ENCODE measurements at regions not wholly inside any gene's neighbourhood (a gene's known extent, or its start where the extent isn't known, plus 50 kb on each side); places are given as distances from the start of the nearest gene placed in this dataset.

DNA sequence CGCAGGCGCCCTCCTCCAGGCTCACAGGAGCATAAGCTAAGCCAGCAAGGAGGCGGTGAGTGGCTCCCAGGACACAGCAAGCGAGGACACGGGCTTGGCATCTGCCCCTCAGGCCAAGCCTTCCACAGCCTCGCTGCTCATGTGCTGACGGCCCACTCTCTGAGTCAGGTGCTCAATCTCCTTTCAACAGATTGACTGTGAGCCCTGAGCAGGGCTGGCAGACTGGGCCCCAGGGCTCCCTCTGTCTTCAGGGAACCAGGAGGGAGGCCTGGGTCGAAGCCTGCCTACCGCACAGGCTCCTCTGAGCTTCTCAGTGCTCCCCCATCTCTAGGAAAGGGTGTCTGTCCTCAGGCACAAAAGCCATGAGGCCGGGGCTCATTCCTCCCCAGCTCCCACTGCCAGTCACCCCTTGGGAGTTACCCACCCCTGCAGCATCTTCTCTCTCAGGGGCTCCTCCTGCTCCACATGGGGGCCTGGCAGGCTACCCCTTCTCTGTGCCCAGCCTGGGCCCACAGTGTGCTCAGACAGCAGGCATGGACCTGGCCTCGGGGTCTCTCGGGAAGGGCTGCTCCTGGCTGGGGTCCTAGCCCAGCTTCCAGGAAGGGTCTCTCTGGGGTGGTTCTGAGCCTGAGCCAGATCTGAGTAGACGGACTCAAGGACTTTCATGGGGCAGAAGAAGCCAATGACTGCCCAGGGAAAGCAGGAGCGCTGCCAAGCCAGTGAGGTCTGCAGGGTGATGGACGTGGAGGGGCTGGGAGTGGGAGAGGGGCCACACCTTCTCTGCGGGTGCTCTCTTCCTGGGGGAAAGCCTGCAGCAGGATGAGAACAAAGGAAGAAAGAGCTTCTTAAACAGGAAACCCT lies 138.0 kb upstream of the GPC1 start:
- DNase-seq (ENCODE audit: low spot score) = no peak

DNA sequence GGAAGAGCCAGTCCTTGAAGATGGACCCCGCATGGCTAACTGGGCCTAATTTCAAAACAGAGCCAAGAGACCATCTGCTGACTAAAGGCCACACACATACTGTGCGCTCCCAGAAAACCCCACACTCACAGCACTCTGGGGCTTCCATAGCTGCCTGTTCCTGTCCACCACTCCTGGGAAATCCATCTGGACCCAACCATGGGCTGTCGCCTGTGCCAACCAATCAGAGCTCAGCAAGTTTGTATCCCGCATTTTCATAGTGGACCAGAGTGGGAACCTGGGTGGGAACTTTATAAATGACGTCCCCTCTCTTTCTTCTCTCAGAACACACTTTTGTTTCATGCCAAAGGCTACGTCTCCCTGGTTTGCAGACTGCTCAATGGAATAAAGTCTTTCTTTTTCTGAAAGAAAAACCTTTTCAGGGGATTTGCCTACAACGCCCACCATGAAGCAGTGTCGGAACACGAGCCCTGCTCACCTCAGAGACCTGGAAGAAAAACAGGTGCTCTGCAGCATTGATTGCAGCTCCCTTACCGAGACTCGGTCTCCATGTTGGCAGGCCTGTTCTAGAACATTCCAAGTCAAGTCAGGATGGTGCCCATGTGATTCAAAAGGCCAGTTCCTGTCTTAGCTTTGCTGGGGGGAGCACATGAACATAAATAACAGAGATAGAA lies 137.2 kb upstream of the GPC1 start:
- DNase-seq (ENCODE audit: low spot score) = no peak

DNA sequence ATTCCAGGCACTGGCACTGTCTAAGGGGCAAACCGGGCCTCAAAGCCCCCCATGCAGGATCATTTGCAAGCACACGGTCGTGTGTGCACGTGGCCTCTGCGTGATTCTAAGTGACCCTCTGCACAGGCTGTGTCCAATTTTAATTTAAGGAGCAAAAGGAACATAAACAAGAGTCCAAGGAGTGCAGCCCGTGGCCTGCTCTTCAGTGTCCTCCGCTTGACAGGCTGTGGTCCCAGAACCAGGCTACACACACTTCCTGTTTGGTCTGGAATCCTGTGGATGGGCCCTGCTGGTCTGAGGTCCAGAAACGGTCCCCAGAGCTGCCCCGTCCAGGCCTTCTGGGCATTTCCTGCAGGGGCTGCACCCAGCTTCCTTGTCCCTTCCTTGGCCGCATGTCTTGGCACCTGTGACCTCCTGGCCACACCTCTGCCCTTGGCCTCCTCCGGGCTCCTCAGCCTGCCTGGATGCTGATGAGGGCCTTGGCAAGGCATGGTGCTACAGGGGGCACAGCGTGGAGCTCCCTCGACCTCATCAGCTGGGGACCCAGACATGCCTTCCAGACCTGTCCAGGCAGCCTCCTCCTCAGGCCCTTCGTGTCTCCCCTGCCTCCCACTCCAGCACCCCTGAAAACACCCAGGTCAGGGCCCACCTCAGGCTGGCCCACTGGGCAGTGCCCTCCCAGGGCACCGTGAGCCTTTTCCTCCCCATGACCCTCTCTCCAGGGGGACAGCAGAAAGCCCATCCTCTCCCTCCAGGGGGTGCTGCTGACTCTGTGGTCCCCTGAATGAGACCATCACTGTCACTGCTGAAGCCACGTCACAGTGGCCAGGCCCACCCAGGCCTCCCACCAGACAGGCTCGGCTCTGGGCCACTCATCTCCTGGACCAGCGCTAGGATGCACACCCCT lies 136.4 kb upstream of the GPC1 start:
- no peak for DNase-seq (ENCODE audit: low spot score)

- DNase-seq (ENCODE audit: low spot score) = no peak
Observed at GRCh38 chr2:240299710-240300068, 135.8 kb upstream of the GPC1 start.

DNA sequence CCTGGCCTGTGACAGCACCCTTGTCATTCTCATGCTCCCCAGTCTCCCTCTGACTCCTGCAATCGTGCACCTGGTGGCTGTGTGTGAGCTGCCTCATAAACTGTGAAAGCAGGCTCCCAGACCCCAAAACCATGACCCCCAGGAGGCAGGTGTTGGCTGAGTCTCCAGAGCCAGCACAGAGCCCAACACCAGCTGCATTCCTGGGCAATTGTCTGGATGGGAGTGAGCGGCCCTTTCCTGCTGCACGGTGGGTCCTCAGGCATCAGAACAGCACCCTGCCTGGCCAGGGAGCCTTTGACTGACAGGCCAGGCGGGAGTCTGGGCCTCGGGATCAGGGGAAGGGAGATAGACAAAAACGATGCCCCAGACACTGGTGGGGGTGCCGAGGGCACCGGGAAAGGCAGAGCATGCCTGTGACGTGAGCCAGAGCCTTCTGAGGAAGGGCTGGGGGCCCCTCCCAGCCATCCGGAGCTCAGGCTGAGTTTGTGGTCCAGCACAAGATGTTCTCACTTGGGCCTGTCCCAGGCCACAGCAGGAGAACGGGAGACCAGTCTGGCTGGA lies 135.1 kb upstream of the GPC1 start:
- no peak for DNase-seq (ENCODE audit: low spot score)

DNA sequence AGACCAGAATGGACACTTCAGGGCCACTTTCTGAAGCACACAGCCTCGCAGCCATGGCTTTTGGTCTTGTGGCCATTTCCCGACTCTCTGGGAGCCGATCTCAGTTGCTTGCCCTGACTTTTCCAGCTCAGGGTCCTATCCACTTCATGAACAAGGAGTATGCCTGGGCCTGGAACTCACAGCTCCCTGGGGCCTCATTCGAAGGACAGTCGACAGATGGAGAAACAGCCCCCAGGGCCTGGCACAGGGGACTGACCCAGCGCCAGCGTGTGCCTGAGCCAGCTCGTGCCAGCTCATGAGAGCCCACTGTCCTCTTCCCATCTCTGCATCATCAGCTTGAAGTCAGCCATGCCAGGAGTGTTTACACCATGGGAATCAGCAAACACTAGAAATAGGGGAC lies 134.6 kb upstream of the GPC1 start:
- no peak for DNase-seq (ENCODE audit: low spot score)

- DNase-seq (ENCODE audit: low spot score) = no peak
Observed at GRCh38 chr2:240301256-240301795, 134.1 kb upstream of the GPC1 start.

DNA sequence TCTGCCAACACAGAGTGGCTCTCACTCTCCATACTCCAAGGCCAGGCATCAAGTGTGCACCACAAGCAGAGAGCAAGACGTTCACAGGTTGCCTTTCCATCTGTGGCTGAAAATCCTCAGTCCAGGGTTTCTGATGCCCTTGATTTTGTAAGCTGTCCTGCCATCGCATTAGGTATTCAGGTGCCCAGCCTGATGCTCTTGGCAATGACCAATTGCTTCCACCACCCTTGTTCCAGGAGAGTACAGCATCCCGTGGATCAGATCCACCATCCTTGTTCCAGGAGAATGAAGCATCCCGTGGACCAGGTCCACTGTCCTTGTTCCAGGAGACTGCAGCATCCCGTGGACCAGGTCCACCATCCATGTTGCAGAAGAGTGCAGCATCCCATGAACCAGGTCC lies 133.4 kb upstream of the GPC1 start:
- no peak for DNase-seq (ENCODE audit: low spot score)

GRCh38 chr2:240302933-240303595 lies 132.4 kb upstream of the GPC1 start:
- no peak for DNase-seq (ENCODE audit: low spot score)

DNA sequence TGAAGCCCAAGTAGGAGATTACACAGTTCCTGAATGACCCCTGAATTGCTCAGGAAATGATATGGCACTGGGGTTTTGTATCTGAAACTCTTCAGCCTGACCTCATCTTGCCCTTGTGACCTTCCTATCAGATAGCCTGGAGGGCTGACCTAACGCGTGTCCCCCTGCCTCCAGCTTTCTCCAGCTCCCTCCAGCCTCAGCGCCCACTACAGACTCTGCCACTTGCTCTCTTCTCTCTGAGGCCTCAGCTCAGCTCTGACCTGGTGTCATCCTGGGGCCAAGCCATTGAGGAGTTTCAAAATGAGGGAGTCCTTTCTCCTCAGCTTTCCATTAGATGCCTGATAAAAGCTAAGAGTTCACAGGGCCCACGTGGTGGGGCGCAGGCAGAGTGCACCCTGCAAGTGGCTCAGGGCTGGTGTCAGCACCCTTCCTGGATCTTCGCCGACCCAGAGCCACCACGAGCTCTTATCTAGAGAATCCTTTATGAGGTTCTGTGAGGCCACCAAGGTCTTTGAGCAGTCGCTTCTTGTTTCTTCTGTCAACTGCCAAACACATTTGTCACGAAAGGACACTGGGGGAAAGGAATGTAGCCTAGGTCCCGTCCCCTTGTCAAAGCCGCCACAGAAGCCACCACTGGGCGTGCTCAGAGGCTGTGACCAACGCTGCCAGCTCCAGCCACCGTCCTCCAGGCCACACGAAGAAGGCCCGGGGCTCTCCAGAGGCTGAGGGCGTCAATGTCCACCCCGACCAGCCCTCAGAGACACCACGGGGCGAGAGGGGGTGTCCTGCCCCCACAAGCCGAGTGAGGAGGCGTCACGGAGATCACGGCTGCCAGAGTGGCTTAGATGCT lies 131.3 kb upstream of the GPC1 start:
- no peak for DNase-seq (ENCODE audit: low spot score)

GRCh38 chr2:240304746-240305161 lies 130.7 kb upstream of the GPC1 start:
- DNase-seq (ENCODE audit: low spot score) = no peak

GRCh38 chr2:240305369-240305962 lies 130.0 kb upstream of the GPC1 start:
- DNase-seq (ENCODE audit: low spot score) = no peak

- DNase-seq (ENCODE audit: low spot score) = no peak
Observed at GRCh38 chr2:240306185-240306584, 129.3 kb upstream of the GPC1 start.

DNA sequence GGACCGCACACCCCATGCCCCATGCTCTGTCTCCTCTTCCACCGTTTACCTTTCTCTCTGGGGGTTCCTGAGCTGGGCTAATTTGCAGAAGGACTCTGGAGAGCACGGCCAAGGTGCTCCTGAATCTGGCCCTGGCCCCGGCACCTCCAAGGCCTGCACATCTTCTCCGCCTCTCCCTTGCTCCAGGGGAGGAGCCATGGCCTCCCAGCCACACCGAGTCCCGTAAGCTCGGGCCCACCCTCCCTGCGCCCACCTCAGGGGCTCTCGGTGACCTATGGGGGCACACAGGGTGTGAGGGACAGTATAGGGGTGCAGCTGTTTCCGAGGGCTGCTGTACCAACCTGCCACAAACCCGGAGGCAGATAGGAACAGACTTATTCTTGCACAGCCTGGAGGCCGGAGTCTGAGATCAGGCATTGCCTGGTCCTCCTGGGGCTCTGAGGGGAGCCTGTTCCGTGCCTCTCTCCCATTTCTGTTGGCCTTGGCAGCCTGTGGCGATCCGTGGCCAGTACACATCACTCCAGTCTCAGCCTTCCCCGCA lies 127.3 kb upstream of the GPC1 start:
- no peak for DNase-seq (ENCODE audit: low spot score)

DNA sequence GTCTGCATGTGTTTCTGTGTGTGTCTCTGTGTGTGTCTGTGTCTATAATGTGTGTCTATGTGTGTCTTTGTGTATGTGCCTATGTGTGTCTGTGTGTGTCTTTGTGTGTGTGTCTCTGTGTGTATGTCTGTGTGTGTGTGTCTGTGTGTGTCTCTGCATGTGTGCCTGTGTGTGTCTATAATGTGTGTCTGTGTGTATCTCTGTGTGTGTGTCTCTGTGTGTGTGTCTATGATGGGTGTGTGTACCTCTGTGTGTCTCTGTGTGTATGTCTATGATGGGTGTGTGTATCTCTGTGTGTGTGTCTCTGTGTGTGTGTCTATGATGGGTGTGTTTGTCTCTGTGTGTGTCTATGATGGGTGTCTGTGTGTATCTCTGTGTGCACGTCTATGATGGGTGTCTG lies 126.2 kb upstream of the GPC1 start:
- DNase-seq (ENCODE audit: low spot score) = no peak

DNA sequence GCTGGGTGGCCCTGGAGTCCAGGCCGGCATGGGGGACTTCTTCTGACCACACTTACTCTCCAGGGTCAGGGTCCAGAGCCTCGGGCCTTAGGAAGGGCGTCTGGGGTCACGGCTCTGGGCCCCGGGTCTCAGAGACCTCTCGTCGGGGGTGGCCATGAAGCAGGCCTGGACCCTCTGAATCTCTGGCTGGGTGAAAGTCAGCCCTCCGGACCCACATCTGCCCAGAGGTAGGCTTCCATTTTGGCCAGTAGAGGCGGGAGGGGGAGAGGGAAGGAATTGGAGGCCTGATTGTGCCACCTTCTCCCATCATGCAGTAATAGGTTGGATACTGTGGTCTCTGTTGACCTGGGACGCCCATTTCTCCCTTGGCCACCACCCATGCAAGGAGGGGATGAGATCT lies 125.3 kb upstream of the GPC1 start:
- DNase-seq (ENCODE audit: low spot score) = no peak

- DNase-seq (ENCODE audit: low spot score) = no peak
Observed at GRCh38 chr2:240310645-240311044, 124.8 kb upstream of the GPC1 start.

- no peak for DNase-seq (ENCODE audit: low spot score)
Observed at GRCh38 chr2:240311821-240312220, 123.6 kb upstream of the GPC1 start.

DNA sequence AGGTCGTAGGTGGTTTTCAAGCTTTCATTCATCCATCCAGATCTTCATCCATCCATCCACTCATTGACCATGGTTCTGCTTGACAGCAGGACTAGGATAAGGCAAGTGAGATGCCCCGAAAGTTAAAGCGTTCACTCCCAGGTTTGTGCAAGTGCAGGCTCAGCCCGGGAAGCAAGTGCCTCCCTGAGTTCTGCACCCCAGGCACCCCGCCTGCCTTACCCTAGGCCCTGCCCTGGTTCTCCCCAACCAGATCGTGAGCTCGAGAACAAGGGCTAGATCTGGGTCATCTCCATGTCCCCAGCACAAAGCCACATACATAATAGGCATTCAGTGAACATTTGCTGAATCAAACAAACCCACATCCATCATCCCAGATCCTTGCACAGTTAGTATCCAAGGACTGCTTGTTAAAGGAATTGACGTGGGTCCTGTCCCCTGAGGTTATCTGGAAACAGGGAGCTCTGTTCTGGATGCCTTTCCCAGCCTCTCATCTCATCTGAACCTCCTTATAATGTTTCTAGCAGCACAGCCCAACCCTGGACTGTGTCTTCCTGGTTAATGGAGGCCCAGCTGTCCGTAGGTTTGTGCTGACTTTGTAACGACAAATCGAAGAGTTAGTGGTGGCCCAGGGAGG lies 116.1 kb upstream of the GPC1 start:
- no peak for DNase-seq (ENCODE audit: low spot score)
